H9 (cell line): ENCODE measurements at regions not wholly inside any gene's neighbourhood (a gene's known extent, or its start where the extent isn't known, plus 50 kb on each side); places are given as distances from the start of the nearest gene placed in this dataset.

Experiments used
- DNase-seq: peaks from one replicate; pipeline ENCODE4 v3.0.0-alpha.2; 2017
- H2AFZ ChIP-seq: one replicate; pipeline ENCODE4 v1.6.1; 2013; ENCODE audit warnings: mild to moderate bottlenecking, low read length, control low read depth, moderate library complexity
- H2AK5ac ChIP-seq: 2 replicates; pipeline ENCODE4 v1.6.1; 2013; ENCODE audit warnings: low read length, control low read depth, mixed read lengths; ENCODE audit not compliant: insufficient read length
- H2BK120ac ChIP-seq: one replicate; pipeline ENCODE4 v1.6.1; 2013; ENCODE audit warnings: low read depth, mild to moderate bottlenecking, low read length, control low read depth, inconsistent platforms; ENCODE audit not compliant: poor library complexity, severe bottlenecking
- H2BK12ac ChIP-seq: 2 replicates; pipeline ENCODE4 v1.6.1; 2013; ENCODE audit warnings: low read length, control low read depth, mixed read lengths, low read depth; ENCODE audit not compliant: insufficient read length
- H2BK15ac ChIP-seq: 2 replicates; pipeline ENCODE4 v1.6.1; 2013; ENCODE audit warnings: low read depth, low read length, control low read depth
- H2BK20ac ChIP-seq: one replicate; pipeline ENCODE4 v1.6.1; 2013; ENCODE audit warnings: low read depth, mild to moderate bottlenecking, low read length, control low read depth, inconsistent platforms; ENCODE audit not compliant: poor library complexity, severe bottlenecking
- H2BK5ac ChIP-seq: 2 replicates; pipeline ENCODE4 v1.6.1; 2013; ENCODE audit warnings: low read length, control low read depth, mixed read lengths; ENCODE audit not compliant: insufficient read length
- H3K14ac ChIP-seq: 2 replicates; pipeline ENCODE4 v1.6.1; 2013; ENCODE audit warnings: low read length, control low read depth; ENCODE audit not compliant: insufficient read depth
- H3K18ac ChIP-seq: 2 replicates; pipeline ENCODE4 v1.6.1; 2013; ENCODE audit warnings: low read depth, mild to moderate bottlenecking, mixed read lengths, low read length, control low read depth; ENCODE audit not compliant: insufficient read length
- H3K23ac ChIP-seq: 2 replicates; pipeline ENCODE4 v1.6.1; 2013; ENCODE audit warnings: low read length, control low read depth, mixed read lengths, low read depth; ENCODE audit not compliant: insufficient read length
- H3K23me2 ChIP-seq: 2 replicates; pipeline ENCODE4 v1.6.1; 2013; ENCODE audit warnings: low read depth, mild to moderate bottlenecking, mixed read lengths, low read length, control low read depth; ENCODE audit not compliant: insufficient read length, poor library complexity, severe bottlenecking
- H3K27ac ChIP-seq: 2 replicates; pipeline ENCODE4 v1.5.1; 2013; ENCODE audit warnings: low read length, control low read depth, mixed read lengths, low read depth; ENCODE audit not compliant: insufficient read length
- H3K27me3 ChIP-seq: 2 replicates; pipeline ENCODE4 v1.6.1; 2013; ENCODE audit warnings: low read length, control low read depth, inconsistent platforms; ENCODE audit not compliant: insufficient read depth
- H3K4ac ChIP-seq: 2 replicates; pipeline ENCODE4 v1.6.1; 2013; ENCODE audit warnings: low read depth, mild to moderate bottlenecking, control low read depth, inconsistent platforms, low read length, moderate library complexity
- H3K4me1 ChIP-seq: 2 replicates; pipeline ENCODE4 v1.6.1; 2013; ENCODE audit warnings: low read length, control low read depth, inconsistent platforms; ENCODE audit not compliant: insufficient read depth
- H3K4me2 ChIP-seq: 2 replicates; pipeline ENCODE4 v1.6.1; 2013; ENCODE audit warnings: low read length, control low read depth, mixed read lengths; ENCODE audit not compliant: insufficient read length, insufficient read depth
- H3K56ac ChIP-seq: 2 replicates; pipeline ENCODE4 v1.6.1; 2013; ENCODE audit warnings: low read depth, mild to moderate bottlenecking, mixed read lengths, low read length, control low read depth; ENCODE audit not compliant: insufficient read length
- H3K79me1 ChIP-seq: 2 replicates; pipeline ENCODE4 v1.6.1; 2013; ENCODE audit warnings: low read depth, mild to moderate bottlenecking, moderate library complexity, low read length, control low read depth, inconsistent platforms; ENCODE audit not compliant: insufficient read depth, poor library complexity, severe bottlenecking
- H3K79me2 ChIP-seq: 2 replicates; pipeline ENCODE4 v1.6.1; 2013; ENCODE audit warnings: low read length, control low read depth, inconsistent platforms; ENCODE audit not compliant: insufficient read depth
- H3K9ac ChIP-seq: 2 replicates; pipeline ENCODE4 v1.6.1; 2013; ENCODE audit warnings: low read length, control low read depth, mixed read lengths; ENCODE audit not compliant: insufficient read length; ENCODE audit errors: extremely low read depth
- H3K9me3 ChIP-seq: one replicate; pipeline ENCODE4 v1.6.1; 2013; ENCODE audit warnings: low read depth, low read length, inconsistent platforms; ENCODE audit not compliant: control insufficient read depth
- H3T11ph ChIP-seq: one replicate; pipeline ENCODE4 v1.6.1; 2013; ENCODE audit warnings: mild to moderate bottlenecking, low read length, control low read depth, inconsistent platforms
- H4K20me1 ChIP-seq: one replicate; pipeline ENCODE4 v1.6.1; 2013; ENCODE audit not compliant: control insufficient read depth, insufficient read length, insufficient read depth
- H4K5ac ChIP-seq: 2 replicates; pipeline ENCODE4 v1.6.1; 2013; ENCODE audit warnings: low read depth, mild to moderate bottlenecking, mixed read lengths, low read length, control low read depth; ENCODE audit not compliant: insufficient read length
- H4K8ac ChIP-seq: replicated peaks from 2 replicates; pipeline ENCODE4 v1.6.1; 2013; ENCODE audit warnings: low read length, control low read depth, mixed read lengths, low read depth; ENCODE audit not compliant: insufficient read length
- H4K91ac ChIP-seq: 2 replicates; pipeline ENCODE4 v1.6.1; 2013; ENCODE audit warnings: low read depth, mild to moderate bottlenecking, moderate library complexity, mixed read lengths, low read length, control low read depth; ENCODE audit not compliant: insufficient read length
- H3K27ac Mint-ChIP-seq, 3 experiments: 2 replicates in 2 of 3; 3 replicates in 1 of 3; pipeline ENCODE4 v1.8.0; 2020 to 2021; ENCODE audit warnings: mixed read lengths in 3 of 3, mild to moderate bottlenecking in 1 of 3, moderate library complexity in 1 of 3
- H3K27me3 Mint-ChIP-seq: 2 replicates; pipeline ENCODE4 v1.8.0; 2021; ENCODE audit warnings: low read depth, mild to moderate bottlenecking, moderate library complexity, mixed read lengths
- H3K36me3 Mint-ChIP-seq, 3 experiments: 2 replicates in 2 of 3; 3 replicates in 1 of 3; pipeline ENCODE4 v1.8.0; 2020 to 2021; ENCODE audit warnings: low read depth in 3 of 3, mixed read lengths in 3 of 3; ENCODE audit not compliant: insufficient read depth in 1 of 3
- H3K4me1 Mint-ChIP-seq, 2 experiments: 2 replicates each; pipeline ENCODE4 v1.8.0; 2020; ENCODE audit warnings: mixed read lengths in 2 of 2
- H3K4me3 Mint-ChIP-seq, 2 experiments: 2 replicates in 1 of 2; 3 replicates in 1 of 2; pipeline ENCODE4 v1.8.0; 2020 to 2021; ENCODE audit warnings: mild to moderate bottlenecking in 2 of 2, mixed read lengths in 2 of 2, moderate library complexity in 1 of 2
- H3K9me3 Mint-ChIP-seq, 2 experiments: 2 replicates in 1 of 2; 3 replicates in 1 of 2; pipeline ENCODE4 v1.8.0; 2020; ENCODE audit warnings: mild to moderate bottlenecking in 2 of 2, mixed read lengths in 2 of 2, moderate library complexity in 1 of 2
- CTCF ChIP-seq: fragments of 200-600 bp; sonication (generic); conservative IDR thresholded peaks from 3 replicates; pipeline ENCODE4 v1.8.0; 2021; ENCODE audit warnings: antibody characterized with exemption, mild to moderate bottlenecking
- WGBS: extraction: QIAGEN DNeasy Blood & Tissue Kit; methylation state at CpG from one replicate; pipeline ENCODE4 v1.1.7; 2013; ENCODE audit warnings: missing lambda C conversion rate, low lambda C conversion rate, mixed read lengths; ENCODE audit not compliant: insufficient read length; ENCODE audit errors: extremely low coverage; 5-methylcytosine and 5-hydroxymethylcytosine counted together

DNA sequence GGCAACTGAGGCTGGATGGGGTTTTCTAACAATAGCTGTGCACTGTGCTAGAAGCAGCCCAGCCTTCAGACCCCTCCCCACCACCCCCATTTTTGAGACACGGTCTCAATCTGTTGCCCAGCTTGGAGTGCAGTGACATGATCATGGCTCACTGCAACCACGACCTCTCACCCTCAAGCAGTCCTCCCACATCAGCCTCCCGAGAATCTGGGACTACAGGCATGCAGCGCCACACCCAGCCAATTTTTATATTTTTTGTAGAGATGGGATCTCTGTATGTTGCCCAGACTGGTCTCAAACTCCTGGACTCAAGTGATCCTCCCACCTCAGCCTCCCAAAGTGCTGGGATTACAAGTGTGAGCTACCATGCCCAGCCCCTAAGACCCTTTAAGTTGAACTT lies 182.5 kb downstream of the DRD1 start:
- peaks cover 2% of the 10 kb centered on the region for H3K27me3 Mint-ChIP-seq
- no peak overlapping the region for H2BK5ac ChIP-seq
- H4K8ac ChIP-seq: no peak overlapping the region
- no peaks in the 10 kb centered on the region for H3K4me1 ChIP-seq
- no peaks in the 10 kb centered on the region for H3K23me2 ChIP-seq
- no peaks in the 10 kb centered on the region for H3K27me3 ChIP-seq
- no peak overlapping the region for H3K23ac ChIP-seq
- no peak overlapping the region for H2BK120ac ChIP-seq
- no peak overlapping the region for H3K18ac ChIP-seq
- H3T11ph ChIP-seq: no peak overlapping the region
- H4K5ac ChIP-seq: no peak overlapping the region
- no peaks in the 10 kb centered on the region for H4K20me1 ChIP-seq
- peaks cover 0 to 3% of the 10 kb centered on the region in 2 experiments; a peak in 3 of 5 replicates for H3K9me3 Mint-ChIP-seq
- TF ChIP-seq CTCF: no peak
- H3K4me3 Mint-ChIP-seq: no peak overlapping the region
- H3K79me2 ChIP-seq: no peaks in the 10 kb centered on the region
- no peak overlapping the region for H3K56ac ChIP-seq
- no peaks in the 10 kb centered on the region for H3K9me3 ChIP-seq
- WGBS: no CpG with 5 or more reads among the region's 4 CpGs
- H2AFZ ChIP-seq: no peak overlapping the region
- H3K79me1 ChIP-seq: no peaks in the 10 kb centered on the region
- no peak overlapping the region for H2BK12ac ChIP-seq
- H3K4ac ChIP-seq: no peak overlapping the region
- H3K4me2 ChIP-seq: no peak overlapping the region
- H3K9ac ChIP-seq: no peak overlapping the region
- DNase-seq: no peak
- H2AK5ac ChIP-seq: no peak overlapping the region
- H3K27ac ChIP-seq: no peak overlapping the region
- no peak overlapping the region for H3K27ac Mint-ChIP-seq
- H4K91ac ChIP-seq: no peak overlapping the region
- H2BK15ac ChIP-seq: no peak overlapping the region
- H2BK20ac ChIP-seq: no peak overlapping the region
- no peak overlapping the region for H3K14ac ChIP-seq
- H3K4me1 Mint-ChIP-seq: no peaks in the 10 kb centered on the region
- H3K36me3 Mint-ChIP-seq: peaks cover 0 to 2% (median 0%) of the 10 kb centered on the region in 3 experiments; a peak in 2 of 7 replicates
